GM23338 (cell line): ENCODE measurements at regions not wholly inside any gene's neighbourhood (a gene's known extent, or its start where the extent isn't known, plus 50 kb on each side); places are given as distances from the start of the nearest gene placed in this dataset.

ENCODE experiments used
- ATAC-seq: fragments of 200-7000 bp; cut with Tn5 transposase; 3 replicates; pipeline ENCODE4 v1.9.1; 2020
- DNase-seq: peaks from one replicate; pipeline ENCODE4 v3.0.0-alpha.2; 2015; ENCODE audit warnings: low spot score
- H2AFZ ChIP-seq: fragments of 200-600 bp; sonication (generic); 2 replicates; pipeline ENCODE4 v1.8.0; 2016; ENCODE audit warnings: antibody characterized with exemption, mild to moderate bottlenecking, moderate library complexity
- H3F3A ChIP-seq: fragments of 200-600 bp; sonication (generic); replicated peaks from 2 replicates; pipeline ENCODE4 v1.8.0; 2017; ENCODE audit warnings: antibody characterized with exemption, mixed run types, low read depth
- H3K27ac ChIP-seq: fragments of 200-600 bp; sonication (generic); 2 replicates; pipeline ENCODE4 v1.6.1; 2016; ENCODE audit warnings: low read depth
- H3K27me3 ChIP-seq: fragments of 200-600 bp; sonication (generic); 2 replicates; pipeline ENCODE4 v1.8.0; 2016; ENCODE audit warnings: mild to moderate bottlenecking, mixed run types, moderate library complexity; ENCODE audit not compliant: insufficient read depth
- H3K36me3 ChIP-seq: fragments of 200-600 bp; sonication (generic); 2 replicates; pipeline ENCODE4 v1.8.0; 2016; ENCODE audit warnings: mild to moderate bottlenecking; ENCODE audit not compliant: insufficient read depth
- H3K4me1 ChIP-seq: fragments of 200-600 bp; sonication (generic); 2 replicates; pipeline ENCODE4 v1.8.0; 2016; ENCODE audit warnings: mild to moderate bottlenecking, moderate library complexity; ENCODE audit not compliant: insufficient read depth
- H3K4me2 ChIP-seq: fragments of 200-600 bp; sonication (generic); 2 replicates; pipeline ENCODE4 v1.7.1; 2017; ENCODE audit warnings: mixed run types
- H3K4me3 ChIP-seq: fragments of 200-600 bp; sonication (generic); 2 replicates; pipeline ENCODE4 v1.6.1; 2016; ENCODE audit warnings: mixed run types
- H3K79me2 ChIP-seq: fragments of 200-600 bp; sonication (generic); replicated peaks from 2 replicates; pipeline ENCODE4 v1.8.0; 2017; ENCODE audit warnings: mild to moderate bottlenecking; ENCODE audit not compliant: insufficient read depth
- H3K9me2 ChIP-seq: fragments of 200-600 bp; sonication (generic); 2 replicates; pipeline ENCODE4 v1.8.0; 2017; ENCODE audit not compliant: insufficient read depth
- H4K20me1 ChIP-seq: fragments of 200-600 bp; sonication (generic); replicated peaks from 2 replicates; pipeline ENCODE4 v1.8.0; 2017; ENCODE audit warnings: mild to moderate bottlenecking; ENCODE audit not compliant: insufficient read depth
- H3K27ac Mint-ChIP-seq: 2 replicates; pipeline ENCODE4 v1.8.0; 2020; ENCODE audit warnings: inconsistent platforms, mild to moderate bottlenecking, moderate library complexity, mixed read lengths
- H3K27me3 Mint-ChIP-seq: 3 replicates; pipeline ENCODE4 v1.8.0; 2022; ENCODE audit warnings: low read depth, mild to moderate bottlenecking, moderate library complexity, mixed read lengths, inconsistent platforms; ENCODE audit not compliant: insufficient read depth, poor library complexity
- H3K36me3 Mint-ChIP-seq: 3 replicates; pipeline ENCODE4 v1.8.0; 2021; ENCODE audit warnings: low read depth, mild to moderate bottlenecking, inconsistent platforms, moderate library complexity, mixed read lengths
- H3K4me1 Mint-ChIP-seq: 3 replicates; pipeline ENCODE4 v1.8.0; 2020; ENCODE audit warnings: mild to moderate bottlenecking, inconsistent platforms, mixed read lengths
- H3K4me3 Mint-ChIP-seq: 3 replicates; pipeline ENCODE4 v1.8.0; 2021; ENCODE audit warnings: moderate library complexity, mild to moderate bottlenecking, inconsistent platforms, mixed read lengths
- H3K9me3 Mint-ChIP-seq: 3 replicates; pipeline ENCODE4 v1.8.0; 2020; ENCODE audit warnings: moderate library complexity, mild to moderate bottlenecking, inconsistent platforms, mixed read lengths
- CREB1 ChIP-seq: fragments of 250-450 bp; sonication (Bioruptor Pico); IDR thresholded peaks from 2 replicates; pipeline ENCODE4 v1.5.0; 2020; ENCODE audit warnings: low read depth, mild to moderate bottlenecking, moderate library complexity
- EZH2 ChIP-seq: fragments of 200-600 bp; sonication (generic); IDR thresholded peaks from one replicate; pipeline ENCODE4 v1.8.0; 2017; ENCODE audit warnings: antibody characterized with exemption, mild to moderate bottlenecking, low read depth; ENCODE audit not compliant: unreplicated experiment
- JUNB ChIP-seq: IDR thresholded peaks from one replicate; pipeline ENCODE4 v1.6.1; 2016; ENCODE audit warnings: antibody characterized with exemption; ENCODE audit not compliant: unreplicated experiment
- POLR2AphosphoS5 ChIP-seq: IDR thresholded peaks from 2 replicates; pipeline ENCODE4 v1.6.1; 2016; ENCODE audit warnings: antibody characterized with exemption, low read depth
- STAT1 ChIP-seq: IDR thresholded peaks from one replicate; pipeline ENCODE4 v1.6.1; 2016; ENCODE audit warnings: antibody characterized with exemption; ENCODE audit not compliant: unreplicated experiment
- ZNF114 ChIP-seq: fragments of 250-450 bp; sonication (Bioruptor Pico); IDR thresholded peaks from 2 replicates; pipeline ENCODE4 v1.5.0; 2020; ENCODE audit warnings: mild to moderate bottlenecking, moderate library complexity
- ZNF331 ChIP-seq: fragments of 250-450 bp; sonication (Bioruptor Pico); IDR thresholded peaks from 2 replicates; pipeline ENCODE4 v1.5.0; 2020; ENCODE audit warnings: low read depth, mild to moderate bottlenecking, moderate library complexity
- TF ChIP-seq, protein P1 (sequence below): IDR thresholded peaks from one replicate; pipeline ENCODE4 v1.6.1; 2018; ENCODE audit warnings: antibody characterized with exemption; ENCODE audit not compliant: unreplicated experiment
- TF ChIP-seq, protein P2 (sequence below), 2 experiments: fragments of 200-600 bp in 1 of 2; sonication (generic) in 1 of 2; conservative IDR thresholded peaks; 2 replicates each; pipeline versions ENCODE4 v1.5.1 to v1.6.1; 2016 to 2017; ENCODE audit warnings: antibody characterized with exemption in 2 of 2, low read depth in 2 of 2, mild to moderate bottlenecking in 2 of 2, moderate library complexity in 1 of 2
- TF ChIP-seq, protein P3 (sequence below): IDR thresholded peaks from 2 replicates; pipeline ENCODE4 v1.6.1; 2016; ENCODE audit warnings: antibody characterized with exemption
- TF ChIP-seq, protein P4 (sequence below): fragments of 250-450 bp; sonication (Bioruptor Pico); IDR thresholded peaks from 2 replicates; pipeline ENCODE4 v1.5.0; 2020; ENCODE audit warnings: mild to moderate bottlenecking, moderate library complexity

DNA sequence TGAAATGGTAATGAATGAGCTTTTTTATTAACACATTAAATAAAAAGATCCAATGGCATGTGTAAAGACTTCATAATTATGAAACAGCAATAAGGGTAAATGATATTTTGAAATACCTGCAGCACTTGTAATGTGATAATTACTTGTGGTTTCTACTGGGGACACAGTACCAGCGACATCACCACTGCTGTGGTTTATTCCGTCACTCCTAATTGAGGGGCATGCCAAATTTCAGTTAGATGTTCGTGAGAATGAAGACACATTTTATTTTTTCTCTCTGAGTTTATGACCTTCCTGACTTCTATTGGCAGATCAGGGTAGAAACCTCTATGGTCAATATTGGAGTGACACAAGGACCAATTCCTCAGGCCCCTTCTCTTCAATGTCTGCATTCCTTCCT, 131.9 kb upstream of the XYLT1 start:
- TF ChIP-seq ZNF331 (CRISPR knock-in tag), result no peak
- TF ChIP-seq, protein P1, sequence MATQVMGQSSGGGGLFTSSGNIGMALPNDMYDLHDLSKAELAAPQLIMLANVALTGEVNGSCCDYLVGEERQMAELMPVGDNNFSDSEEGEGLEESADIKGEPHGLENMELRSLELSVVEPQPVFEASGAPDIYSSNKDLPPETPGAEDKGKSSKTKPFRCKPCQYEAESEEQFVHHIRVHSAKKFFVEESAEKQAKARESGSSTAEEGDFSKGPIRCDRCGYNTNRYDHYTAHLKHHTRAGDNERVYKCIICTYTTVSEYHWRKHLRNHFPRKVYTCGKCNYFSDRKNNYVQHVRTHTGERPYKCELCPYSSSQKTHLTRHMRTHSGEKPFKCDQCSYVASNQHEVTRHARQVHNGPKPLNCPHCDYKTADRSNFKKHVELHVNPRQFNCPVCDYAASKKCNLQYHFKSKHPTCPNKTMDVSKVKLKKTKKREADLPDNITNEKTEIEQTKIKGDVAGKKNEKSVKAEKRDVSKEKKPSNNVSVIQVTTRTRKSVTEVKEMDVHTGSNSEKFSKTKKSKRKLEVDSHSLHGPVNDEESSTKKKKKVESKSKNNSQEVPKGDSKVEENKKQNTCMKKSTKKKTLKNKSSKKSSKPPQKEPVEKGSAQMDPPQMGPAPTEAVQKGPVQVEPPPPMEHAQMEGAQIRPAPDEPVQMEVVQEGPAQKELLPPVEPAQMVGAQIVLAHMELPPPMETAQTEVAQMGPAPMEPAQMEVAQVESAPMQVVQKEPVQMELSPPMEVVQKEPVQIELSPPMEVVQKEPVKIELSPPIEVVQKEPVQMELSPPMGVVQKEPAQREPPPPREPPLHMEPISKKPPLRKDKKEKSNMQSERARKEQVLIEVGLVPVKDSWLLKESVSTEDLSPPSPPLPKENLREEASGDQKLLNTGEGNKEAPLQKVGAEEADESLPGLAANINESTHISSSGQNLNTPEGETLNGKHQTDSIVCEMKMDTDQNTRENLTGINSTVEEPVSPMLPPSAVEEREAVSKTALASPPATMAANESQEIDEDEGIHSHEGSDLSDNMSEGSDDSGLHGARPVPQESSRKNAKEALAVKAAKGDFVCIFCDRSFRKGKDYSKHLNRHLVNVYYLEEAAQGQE, result no peak
- TF ChIP-seq, protein P2, sequence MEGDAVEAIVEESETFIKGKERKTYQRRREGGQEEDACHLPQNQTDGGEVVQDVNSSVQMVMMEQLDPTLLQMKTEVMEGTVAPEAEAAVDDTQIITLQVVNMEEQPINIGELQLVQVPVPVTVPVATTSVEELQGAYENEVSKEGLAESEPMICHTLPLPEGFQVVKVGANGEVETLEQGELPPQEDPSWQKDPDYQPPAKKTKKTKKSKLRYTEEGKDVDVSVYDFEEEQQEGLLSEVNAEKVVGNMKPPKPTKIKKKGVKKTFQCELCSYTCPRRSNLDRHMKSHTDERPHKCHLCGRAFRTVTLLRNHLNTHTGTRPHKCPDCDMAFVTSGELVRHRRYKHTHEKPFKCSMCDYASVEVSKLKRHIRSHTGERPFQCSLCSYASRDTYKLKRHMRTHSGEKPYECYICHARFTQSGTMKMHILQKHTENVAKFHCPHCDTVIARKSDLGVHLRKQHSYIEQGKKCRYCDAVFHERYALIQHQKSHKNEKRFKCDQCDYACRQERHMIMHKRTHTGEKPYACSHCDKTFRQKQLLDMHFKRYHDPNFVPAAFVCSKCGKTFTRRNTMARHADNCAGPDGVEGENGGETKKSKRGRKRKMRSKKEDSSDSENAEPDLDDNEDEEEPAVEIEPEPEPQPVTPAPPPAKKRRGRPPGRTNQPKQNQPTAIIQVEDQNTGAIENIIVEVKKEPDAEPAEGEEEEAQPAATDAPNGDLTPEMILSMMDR (conservative IDR thresholded peaks at IDR 0.05; ENCODE audit: low read depth in 2 of 2), result no peak
- no peak for TF ChIP-seq EZH2
- TF ChIP-seq POLR2AphosphoS5, result no peak
- no peak for TF ChIP-seq STAT1
- TF ChIP-seq CREB1, result no peak
- TF ChIP-seq, protein P3, sequence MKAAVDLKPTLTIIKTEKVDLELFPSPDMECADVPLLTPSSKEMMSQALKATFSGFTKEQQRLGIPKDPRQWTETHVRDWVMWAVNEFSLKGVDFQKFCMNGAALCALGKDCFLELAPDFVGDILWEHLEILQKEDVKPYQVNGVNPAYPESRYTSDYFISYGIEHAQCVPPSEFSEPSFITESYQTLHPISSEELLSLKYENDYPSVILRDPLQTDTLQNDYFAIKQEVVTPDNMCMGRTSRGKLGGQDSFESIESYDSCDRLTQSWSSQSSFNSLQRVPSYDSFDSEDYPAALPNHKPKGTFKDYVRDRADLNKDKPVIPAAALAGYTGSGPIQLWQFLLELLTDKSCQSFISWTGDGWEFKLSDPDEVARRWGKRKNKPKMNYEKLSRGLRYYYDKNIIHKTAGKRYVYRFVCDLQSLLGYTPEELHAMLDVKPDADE, result no peak
- TF ChIP-seq JUNB, result no peak
- TF ChIP-seq ZNF114 (CRISPR knock-in tag), result no peak
- peaks cover 2% of the 10 kb centered on the region for H3K27me3 Mint-ChIP-seq
- Histone ChIP-seq H3K79me2 (no peaks in the 10 kb centered on the region), H3K27me3 (no peaks in the 10 kb centered on the region), H3K4me3 (no peak overlapping the region), H3F3A (no peaks in the 10 kb centered on the region), H3K27ac (no peak overlapping the region), H4K20me1 (no peaks in the 10 kb centered on the region), H3K9me2 (no peaks in the 10 kb centered on the region), H3K4me2 (no peak overlapping the region), H3K4me1 (no peaks in the 10 kb centered on the region), H3K36me3 (no peaks in the 10 kb centered on the region), H2AFZ (no peak overlapping the region)
- H3K36me3 Mint-ChIP-seq, result peaks cover 6% of the 10 kb centered on the region; the same call in 1 of the 3 replicates
- peaks cover 18% of the 10 kb centered on the region for H3K9me3 Mint-ChIP-seq
- peaks cover 10% of the 10 kb centered on the region for H3K4me1 Mint-ChIP-seq
- DNase-seq, result no peak
- no peak overlapping the region for H3K27ac Mint-ChIP-seq
- no peak overlapping the region for H3K4me3 Mint-ChIP-seq
- no peak for ATAC-seq

DNA sequence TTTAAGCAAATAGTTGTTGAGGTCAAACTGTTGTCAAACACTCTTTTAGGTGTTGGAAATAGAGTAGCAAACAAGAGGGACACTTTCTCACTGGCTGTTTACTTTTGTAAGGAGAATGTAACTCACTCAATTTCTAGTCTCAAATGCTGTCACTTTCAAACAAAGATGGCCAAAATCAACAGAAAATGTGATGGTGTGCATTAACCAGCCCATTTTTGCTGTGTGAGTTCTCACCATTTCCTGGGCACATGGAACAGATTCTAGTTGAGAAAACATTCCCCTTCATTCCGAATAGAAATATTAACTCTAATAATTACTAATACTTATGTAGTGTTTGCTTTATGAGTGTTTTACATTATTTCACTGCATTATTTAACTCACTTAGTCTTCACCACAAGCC, 128.2 kb upstream of the XYLT1 start:
- no peak overlapping the region for H3K4me2 ChIP-seq
- H3K27me3 Mint-ChIP-seq, result peaks cover 2% of the 10 kb centered on the region
- H3K27ac ChIP-seq, result no peak overlapping the region
- H4K20me1 ChIP-seq, result no peaks in the 10 kb centered on the region
- ATAC-seq (no peak), DNase-seq (no peak)
- no peak overlapping the region for H3K4me3 Mint-ChIP-seq
- H3K27ac Mint-ChIP-seq, result no peak overlapping the region
- no peak overlapping the region for H3K4me3 ChIP-seq
- H3K9me3 Mint-ChIP-seq, result peaks cover 21% of the 10 kb centered on the region
- H3K36me3 Mint-ChIP-seq, result peaks cover 6% of the 10 kb centered on the region; the same call in 1 of the 3 replicates
- no peaks in the 10 kb centered on the region for H3K79me2 ChIP-seq
- no peaks in the 10 kb centered on the region for H3K9me2 ChIP-seq
- H3K4me1 Mint-ChIP-seq, result no peaks in the 10 kb centered on the region
- no peaks in the 10 kb centered on the region for H3K27me3 ChIP-seq
- no peak overlapping the region for H2AFZ ChIP-seq
- no peaks in the 10 kb centered on the region for H3K36me3 ChIP-seq
- no peaks in the 10 kb centered on the region for H3K4me1 ChIP-seq
- no peaks in the 10 kb centered on the region for H3F3A ChIP-seq
- TF ChIP-seq, protein P4, sequence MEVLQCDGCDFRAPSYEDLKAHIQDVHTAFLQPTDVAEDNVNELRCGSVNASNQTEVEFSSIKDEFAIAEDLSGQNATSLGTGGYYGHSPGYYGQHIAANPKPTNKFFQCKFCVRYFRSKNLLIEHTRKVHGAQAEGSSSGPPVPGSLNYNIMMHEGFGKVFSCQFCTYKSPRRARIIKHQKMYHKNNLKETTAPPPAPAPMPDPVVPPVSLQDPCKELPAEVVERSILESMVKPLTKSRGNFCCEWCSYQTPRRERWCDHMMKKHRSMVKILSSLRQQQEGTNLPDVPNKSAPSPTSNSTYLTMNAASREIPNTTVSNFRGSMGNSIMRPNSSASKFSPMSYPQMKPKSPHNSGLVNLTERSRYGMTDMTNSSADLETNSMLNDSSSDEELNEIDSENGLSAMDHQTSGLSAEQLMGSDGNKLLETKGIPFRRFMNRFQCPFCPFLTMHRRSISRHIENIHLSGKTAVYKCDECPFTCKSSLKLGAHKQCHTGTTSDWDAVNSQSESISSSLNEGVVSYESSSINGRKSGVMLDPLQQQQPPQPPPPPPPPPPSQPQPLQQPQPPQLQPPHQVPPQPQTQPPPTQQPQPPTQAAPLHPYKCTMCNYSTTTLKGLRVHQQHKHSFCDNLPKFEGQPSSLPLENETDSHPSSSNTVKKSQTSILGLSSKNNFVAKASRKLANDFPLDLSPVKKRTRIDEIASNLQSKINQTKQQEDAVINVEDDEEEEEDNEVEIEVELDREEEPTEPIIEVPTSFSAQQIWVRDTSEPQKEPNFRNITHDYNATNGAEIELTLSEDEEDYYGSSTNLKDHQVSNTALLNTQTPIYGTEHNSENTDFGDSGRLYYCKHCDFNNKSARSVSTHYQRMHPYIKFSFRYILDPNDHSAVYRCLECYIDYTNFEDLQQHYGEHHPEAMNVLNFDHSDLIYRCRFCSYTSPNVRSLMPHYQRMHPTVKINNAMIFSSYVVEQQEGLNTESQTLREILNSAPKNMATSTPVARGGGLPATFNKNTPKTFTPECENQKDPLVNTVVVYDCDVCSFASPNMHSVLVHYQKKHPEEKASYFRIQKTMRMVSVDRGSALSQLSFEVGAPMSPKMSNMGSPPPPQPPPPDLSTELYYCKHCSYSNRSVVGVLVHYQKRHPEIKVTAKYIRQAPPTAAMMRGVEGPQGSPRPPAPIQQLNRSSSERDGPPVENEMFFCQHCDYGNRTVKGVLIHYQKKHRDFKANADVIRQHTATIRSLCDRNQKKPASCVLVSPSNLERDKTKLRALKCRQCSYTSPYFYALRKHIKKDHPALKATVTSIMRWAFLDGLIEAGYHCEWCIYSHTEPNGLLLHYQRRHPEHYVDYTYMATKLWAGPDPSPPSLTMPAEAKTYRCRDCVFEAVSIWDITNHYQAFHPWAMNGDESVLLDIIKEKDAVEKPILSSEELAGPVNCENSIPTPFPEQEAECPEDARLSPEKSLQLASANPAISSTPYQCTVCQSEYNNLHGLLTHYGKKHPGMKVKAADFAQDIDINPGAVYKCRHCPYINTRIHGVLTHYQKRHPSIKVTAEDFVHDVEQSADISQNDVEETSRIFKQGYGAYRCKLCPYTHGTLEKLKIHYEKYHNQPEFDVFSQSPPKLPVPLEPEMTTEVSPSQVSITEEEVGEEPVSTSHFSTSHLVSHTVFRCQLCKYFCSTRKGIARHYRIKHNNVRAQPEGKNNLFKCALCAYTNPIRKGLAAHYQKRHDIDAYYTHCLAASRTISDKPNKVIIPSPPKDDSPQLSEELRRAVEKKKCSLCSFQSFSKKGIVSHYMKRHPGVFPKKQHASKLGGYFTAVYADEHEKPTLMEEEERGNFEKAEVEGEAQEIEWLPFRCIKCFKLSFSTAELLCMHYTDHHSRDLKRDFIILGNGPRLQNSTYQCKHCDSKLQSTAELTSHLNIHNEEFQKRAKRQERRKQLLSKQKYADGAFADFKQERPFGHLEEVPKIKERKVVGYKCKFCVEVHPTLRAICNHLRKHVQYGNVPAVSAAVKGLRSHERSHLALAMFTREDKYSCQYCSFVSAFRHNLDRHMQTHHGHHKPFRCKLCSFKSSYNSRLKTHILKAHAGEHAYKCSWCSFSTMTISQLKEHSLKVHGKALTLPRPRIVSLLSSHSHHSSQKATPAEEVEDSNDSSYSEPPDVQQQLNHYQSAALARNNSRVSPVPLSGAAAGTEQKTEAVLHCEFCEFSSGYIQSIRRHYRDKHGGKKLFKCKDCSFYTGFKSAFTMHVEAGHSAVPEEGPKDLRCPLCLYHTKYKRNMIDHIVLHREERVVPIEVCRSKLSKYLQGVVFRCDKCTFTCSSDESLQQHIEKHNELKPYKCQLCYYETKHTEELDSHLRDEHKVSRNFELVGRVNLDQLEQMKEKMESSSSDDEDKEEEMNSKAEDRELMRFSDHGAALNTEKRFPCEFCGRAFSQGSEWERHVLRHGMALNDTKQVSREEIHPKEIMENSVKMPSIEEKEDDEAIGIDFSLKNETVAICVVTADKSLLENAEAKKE (CRISPR knock-in tag), result no peak
- no peak for TF ChIP-seq EZH2
- no peak for TF ChIP-seq STAT1
